GM18498 (cell line): ENCODE measurements at regions not wholly inside any gene's neighbourhood (a gene's known extent, or its start where the extent isn't known, plus 50 kb on each side); places are given as distances from the start of the nearest gene placed in this dataset.

Experiments
- ATAC-seq: cut with Tn5 transposase; IDR thresholded peaks from one replicate; pipeline ENCODE4 v1.9.1; 2021; ENCODE audit warnings: mild to moderate bottlenecking, moderate library complexity; ENCODE audit not compliant: unreplicated experiment

- no peak for ATAC-seq
These were observed 1495.2 kb downstream of the TBC1D22A start for GRCh38 chr22:48257685-48258055.

- ATAC-seq: no peak
These were observed 1494.6 kb downstream of the TBC1D22A start for GRCh38 chr22:48256776-48257684.

- no peak for ATAC-seq
These were observed 1493.7 kb downstream of the TBC1D22A start for GRCh38 chr22:48256041-48256739.

- ATAC-seq: no peak
These were observed 1491.9 kb downstream of the TBC1D22A start for GRCh38 chr22:48254311-48254873.

GRCh38 chr22:48253573-48253972 is 1491.1 kb downstream of the TBC1D22A start:
- no peak for ATAC-seq

GRCh38 chr22:48253136-48253535 is 1490.7 kb downstream of the TBC1D22A start:
- no peak for ATAC-seq

GRCh38 chr22:48251629-48252028 is 1489.2 kb downstream of the TBC1D22A start:
- no peak for ATAC-seq

- ATAC-seq: no peak
These were observed 1488.6 kb downstream of the TBC1D22A start for GRCh38 chr22:48250937-48251530.

GRCh38 chr22:48250286-48250895 is 1487.9 kb downstream of the TBC1D22A start:
- no peak for ATAC-seq

GRCh38 chr22:48249713-48250268 is 1487.3 kb downstream of the TBC1D22A start:
- ATAC-seq: no peak

- ATAC-seq: no peak
These were observed 1486.5 kb downstream of the TBC1D22A start for GRCh38 chr22:48248901-48249455.

GRCh38 chr22:48247829-48248228 is 1485.4 kb downstream of the TBC1D22A start:
- ATAC-seq: no peak

GRCh38 chr22:48245196-48245485 is 1482.7 kb downstream of the TBC1D22A start:
- no peak for ATAC-seq

GRCh38 chr22:48244388-48245195 is 1482.1 kb downstream of the TBC1D22A start:
- no peak for ATAC-seq

GRCh38 chr22:48242461-48242864 is 1480.0 kb downstream of the TBC1D22A start:
- no peak for ATAC-seq

- no peak for ATAC-seq
These were observed 1479.2 kb downstream of the TBC1D22A start for GRCh38 chr22:48241658-48242057.

- ATAC-seq: no peak
These were observed 1478.4 kb downstream of the TBC1D22A start for GRCh38 chr22:48240935-48241230.

GRCh38 chr22:48240148-48240934 is 1477.9 kb downstream of the TBC1D22A start:
- no peak for ATAC-seq

- ATAC-seq: no peak
These were observed 1477.2 kb downstream of the TBC1D22A start for GRCh38 chr22:48239461-48240147.
